ENCODE measurements at regions not wholly inside any gene's neighbourhood (a gene's known extent, or its start where the extent isn't known, plus 50 kb on each side); places are given as distances from the start of the nearest gene placed in this dataset.

DNA sequence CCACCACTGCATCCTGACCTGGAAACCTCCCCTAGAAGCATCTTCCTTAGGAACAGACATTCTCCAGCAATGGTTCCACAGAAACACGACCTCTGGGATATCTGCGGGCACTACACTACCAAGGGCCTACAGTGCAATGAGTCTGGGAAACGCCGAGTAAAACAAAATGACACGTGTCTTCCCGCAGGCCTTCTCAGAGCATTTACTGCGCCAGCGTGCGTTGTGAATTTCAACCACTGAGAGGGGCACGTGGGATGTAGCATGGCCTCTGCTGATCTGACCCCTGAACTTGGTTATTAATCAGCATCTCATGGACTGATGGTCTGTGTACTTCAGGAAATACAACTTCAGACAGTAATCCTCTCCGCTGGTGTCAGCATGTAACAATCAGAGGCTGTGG is 173.0 kb downstream of the C16orf95 start:
- FAIRE-seq (no peak), DNase-seq (ENCODE audit: low read depth) (no peak)
- no peaks in the 10 kb centered on the region for H3K36me3 ChIP-seq (ENCODE audit: control insufficient read depth, insufficient read depth, low read length)
- no peaks in the 10 kb centered on the region for H3K27me3 ChIP-seq (ENCODE audit: control insufficient read depth, insufficient read depth, low read length)
- no peak for TF ChIP-seq CTCF (IDR thresholded peaks at IDR 0.05; ENCODE audit: insufficient read depth, low read length, severe bottlenecking)
- H3K4me3 ChIP-seq (ENCODE audit: low read depth, low read length) = no peak overlapping the region

GRCh38 chr16:87145181-87146176 is 171.7 kb downstream of the C16orf95 start:
- Histone ChIP-seq H3K4me3 (ENCODE audit: low read depth, low read length) (no peak overlapping the region), H3K27me3 (ENCODE audit: control insufficient read depth, insufficient read depth, low read length) (no peaks in the 10 kb centered on the region), H3K36me3 (ENCODE audit: control insufficient read depth, insufficient read depth, low read length) (no peaks in the 10 kb centered on the region)
- no peak for TF ChIP-seq CTCF (IDR thresholded peaks at IDR 0.05; ENCODE audit: insufficient read depth, low read length, severe bottlenecking)
- DNase-seq (ENCODE audit: low read depth) = no peak
- FAIRE-seq = peak; percentile 40

DNA sequence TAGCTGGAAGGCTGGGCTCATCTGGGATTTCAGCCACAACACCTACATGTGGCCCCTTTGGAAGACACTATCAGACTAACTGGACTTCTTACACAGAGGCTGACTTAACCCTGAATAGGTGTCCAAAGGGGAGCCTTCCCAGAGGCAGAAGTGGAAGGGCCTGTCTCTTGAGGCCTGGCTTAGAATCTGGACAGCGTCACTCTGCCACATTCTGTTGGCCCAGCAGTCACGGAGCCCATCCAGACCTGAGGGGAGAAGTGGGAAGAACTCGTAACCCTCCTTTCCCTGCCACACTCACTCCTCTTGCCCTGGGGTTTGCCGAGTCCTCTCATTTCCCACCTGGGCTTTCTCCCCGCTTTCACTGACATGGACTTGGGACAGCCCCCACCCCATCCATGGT is 170.5 kb downstream of the C16orf95 start:
- no peak for TF ChIP-seq CTCF (IDR thresholded peaks at IDR 0.05; ENCODE audit: insufficient read depth, low read length, severe bottlenecking)
- Histone ChIP-seq H3K4me3 (ENCODE audit: low read depth, low read length) (no peak overlapping the region), H3K36me3 (ENCODE audit: control insufficient read depth, insufficient read depth, low read length) (no peaks in the 10 kb centered on the region), H3K27me3 (ENCODE audit: control insufficient read depth, insufficient read depth, low read length) (no peaks in the 10 kb centered on the region)
- FAIRE-seq (no peak), DNase-seq (ENCODE audit: low read depth) (no peak)

- peak; percentile 7 for DNase-seq (ENCODE audit: low read depth)
- no peak for FAIRE-seq
Observed at GRCh38 chr16:87149051-87149450, 168.1 kb downstream of the C16orf95 start.

DNA sequence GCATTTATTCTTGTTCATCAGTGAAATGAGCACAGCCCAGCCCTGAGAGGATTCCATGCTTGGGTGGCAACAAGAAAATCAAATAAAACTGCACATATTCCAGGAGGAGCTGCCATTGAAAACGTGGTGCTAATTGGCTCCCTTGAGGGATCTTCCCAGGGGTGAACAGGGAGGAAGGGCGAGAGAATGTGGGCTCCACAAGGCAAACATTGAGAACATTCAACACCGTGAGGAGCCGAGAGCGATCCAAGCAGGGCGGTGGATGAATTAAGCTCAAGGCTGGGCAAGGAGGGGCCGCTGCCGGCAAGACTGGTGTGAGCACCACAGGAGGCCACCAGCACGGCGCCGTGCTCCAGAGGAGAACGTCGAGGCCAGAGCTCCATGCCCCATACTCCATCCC is 166.9 kb downstream of the C16orf95 start:
- DNase-seq (ENCODE audit: low read depth) = no peak
- Histone ChIP-seq H3K4me3 (ENCODE audit: low read depth, low read length) (no peak overlapping the region), H3K27me3 (ENCODE audit: control insufficient read depth, insufficient read depth, low read length) (no peaks in the 10 kb centered on the region), H3K36me3 (ENCODE audit: control insufficient read depth, insufficient read depth, low read length) (no peaks in the 10 kb centered on the region)
- TF ChIP-seq CTCF (IDR thresholded peaks at IDR 0.05; ENCODE audit: insufficient read depth, low read length, severe bottlenecking) = no peak
- FAIRE-seq = no peak

More at GRCh38 chr16:87149051-87149450, 168.1 kb downstream of the C16orf95 start:
- Histone ChIP-seq H3K36me3 (ENCODE audit: control insufficient read depth, insufficient read depth, low read length) (no peaks in the 10 kb centered on the region), H3K4me3 (ENCODE audit: low read depth, low read length) (no peak overlapping the region), H3K27me3 (ENCODE audit: control insufficient read depth, insufficient read depth, low read length) (no peaks in the 10 kb centered on the region)
- no peak for TF ChIP-seq CTCF (IDR thresholded peaks at IDR 0.05; ENCODE audit: insufficient read depth, low read length, severe bottlenecking)

Measured in bronchial epithelial cell (primary cell).